ENCODE measurements at regions not wholly inside any gene's neighbourhood (a gene's known extent, or its start where the extent isn't known, plus 50 kb on each side); places are given as distances from the start of the nearest gene placed in this dataset.

DNA sequence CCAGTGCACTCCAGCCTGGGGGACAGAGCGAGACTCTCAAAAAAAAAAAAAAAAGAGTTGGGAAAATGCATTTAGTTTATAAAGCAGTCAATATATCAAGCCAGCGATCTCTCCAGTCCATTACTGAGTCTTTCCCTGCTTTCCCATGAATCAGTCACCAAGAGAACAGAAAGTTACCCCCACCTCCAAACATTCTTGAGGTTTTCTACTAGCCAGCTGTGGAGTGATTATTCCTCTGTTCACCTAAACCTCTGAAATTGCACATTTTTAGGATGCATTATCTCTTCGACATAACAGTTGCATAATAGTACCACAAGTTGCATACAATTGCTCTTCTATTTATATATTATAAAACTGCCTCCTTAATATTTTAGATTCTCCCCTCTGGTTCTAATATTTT is 134.8 kb upstream of the DIO3 start:
- H3K27me3 Mint-ChIP-seq (ENCODE audit: insufficient read depth, low read depth, poor library complexity) = peaks cover 3% of the 10 kb centered on the region
- Histone ChIP-seq H4K20me1 (replicated peaks; ENCODE audit: insufficient read depth) (no peaks in the 10 kb centered on the region), H3K4me1 (ENCODE audit: insufficient read depth) (no peaks in the 10 kb centered on the region), H3K27ac (ENCODE audit: low read depth) (no peak overlapping the region), H3K27me3 (ENCODE audit: insufficient read depth) (no peaks in the 10 kb centered on the region), H3K36me3 (ENCODE audit: insufficient read depth) (no peaks in the 10 kb centered on the region), H3F3A (replicated peaks; ENCODE audit: low read depth) (no peaks in the 10 kb centered on the region), H2AFZ (no peak overlapping the region), H3K4me3 (no peak overlapping the region), H3K4me2 (no peak overlapping the region), H3K79me2 (replicated peaks; ENCODE audit: insufficient read depth) (no peaks in the 10 kb centered on the region), H3K9me2 (ENCODE audit: insufficient read depth) (no peaks in the 10 kb centered on the region)
- DNase-seq (ENCODE audit: low spot score) (no peak), ATAC-seq (no peak)
- H3K4me1 Mint-ChIP-seq = peaks cover 4% of the 10 kb centered on the region; the same call in 2 of the 3 replicates
- no peak overlapping the region for H3K4me3 Mint-ChIP-seq
- TF ChIP-seq ZNF462 (CRISPR knock-in tag; IDR thresholded peaks at IDR 0.05) = no peak
- TF ChIP-seq ZNF114 (CRISPR knock-in tag; IDR thresholded peaks at IDR 0.05) = no peak
- no peak for TF ChIP-seq EZH2 (IDR thresholded peaks at IDR 0.05; ENCODE audit: low read depth, unreplicated experiment)
- TF ChIP-seq POLR2AphosphoS5 (IDR thresholded peaks at IDR 0.05; ENCODE audit: low read depth) = no peak
- no peak for TF ChIP-seq ZNF331 (CRISPR knock-in tag; IDR thresholded peaks at IDR 0.05; ENCODE audit: low read depth)
- TF ChIP-seq CTCF (conservative IDR thresholded peaks at IDR 0.05; ENCODE audit: low read depth in 2 of 2) = no peak
- TF ChIP-seq NANOG (IDR thresholded peaks at IDR 0.05; ENCODE audit: borderline replicate concordance) = no peak
- TF ChIP-seq, protein P1, sequence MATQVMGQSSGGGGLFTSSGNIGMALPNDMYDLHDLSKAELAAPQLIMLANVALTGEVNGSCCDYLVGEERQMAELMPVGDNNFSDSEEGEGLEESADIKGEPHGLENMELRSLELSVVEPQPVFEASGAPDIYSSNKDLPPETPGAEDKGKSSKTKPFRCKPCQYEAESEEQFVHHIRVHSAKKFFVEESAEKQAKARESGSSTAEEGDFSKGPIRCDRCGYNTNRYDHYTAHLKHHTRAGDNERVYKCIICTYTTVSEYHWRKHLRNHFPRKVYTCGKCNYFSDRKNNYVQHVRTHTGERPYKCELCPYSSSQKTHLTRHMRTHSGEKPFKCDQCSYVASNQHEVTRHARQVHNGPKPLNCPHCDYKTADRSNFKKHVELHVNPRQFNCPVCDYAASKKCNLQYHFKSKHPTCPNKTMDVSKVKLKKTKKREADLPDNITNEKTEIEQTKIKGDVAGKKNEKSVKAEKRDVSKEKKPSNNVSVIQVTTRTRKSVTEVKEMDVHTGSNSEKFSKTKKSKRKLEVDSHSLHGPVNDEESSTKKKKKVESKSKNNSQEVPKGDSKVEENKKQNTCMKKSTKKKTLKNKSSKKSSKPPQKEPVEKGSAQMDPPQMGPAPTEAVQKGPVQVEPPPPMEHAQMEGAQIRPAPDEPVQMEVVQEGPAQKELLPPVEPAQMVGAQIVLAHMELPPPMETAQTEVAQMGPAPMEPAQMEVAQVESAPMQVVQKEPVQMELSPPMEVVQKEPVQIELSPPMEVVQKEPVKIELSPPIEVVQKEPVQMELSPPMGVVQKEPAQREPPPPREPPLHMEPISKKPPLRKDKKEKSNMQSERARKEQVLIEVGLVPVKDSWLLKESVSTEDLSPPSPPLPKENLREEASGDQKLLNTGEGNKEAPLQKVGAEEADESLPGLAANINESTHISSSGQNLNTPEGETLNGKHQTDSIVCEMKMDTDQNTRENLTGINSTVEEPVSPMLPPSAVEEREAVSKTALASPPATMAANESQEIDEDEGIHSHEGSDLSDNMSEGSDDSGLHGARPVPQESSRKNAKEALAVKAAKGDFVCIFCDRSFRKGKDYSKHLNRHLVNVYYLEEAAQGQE (IDR thresholded peaks at IDR 0.05; ENCODE audit: unreplicated experiment) = no peak
- no peak for TF ChIP-seq CREB1 (CRISPR knock-in tag; IDR thresholded peaks at IDR 0.05; ENCODE audit: low read depth)
- TF ChIP-seq STAT1 (IDR thresholded peaks at IDR 0.05; ENCODE audit: unreplicated experiment) = no peak
- no peak for TF ChIP-seq ETS1 (IDR thresholded peaks at IDR 0.05)
- TF ChIP-seq EZH2phosphoT487 (IDR thresholded peaks at IDR 0.05; ENCODE audit: unreplicated experiment) = no peak
- no peak for TF ChIP-seq JUNB (IDR thresholded peaks at IDR 0.05; ENCODE audit: unreplicated experiment)
- H3K36me3 Mint-ChIP-seq (ENCODE audit: low read depth) = no peaks in the 10 kb centered on the region; the same call in 2 of the 3 replicates
- H3K9me3 Mint-ChIP-seq = peaks cover 23% of the 10 kb centered on the region; the same call in 2 of the 3 replicates
- H3K27ac Mint-ChIP-seq = no peak overlapping the region
